Caco-2 (cell line): ENCODE measurements at regions not wholly inside any gene's neighbourhood (a gene's known extent, or its start where the extent isn't known, plus 50 kb on each side); places are given as distances from the start of the nearest gene placed in this dataset.

Experiments used
- BruUV-seq: library from RNA; stranded (reverse); fragments of 400-500 nt; replicated peaks from 2 replicates; lab custom pipeline; 2021; lab: Mats Ljungman, UMichigan
- CTCF ChIA-PET: fragments of 300-600 bp; sonication (Branson Sonifier 250); formaldehyde crosslinking; loops from one replicate; lab custom pipeline; 2022; ENCODE audit warnings: antibody characterized with exemption; lab: Charles Lee
- POLR2A ChIA-PET: fragments of 300-600 bp; sonication (Branson Sonifier 250); formaldehyde crosslinking; loops from one replicate; lab custom pipeline; 2022; ENCODE audit warnings: antibody characterized with exemption; lab: Charles Lee
- DNase-seq, 2 experiments: peaks; one replicate each; pipeline versions ENCODE4 v3.0.0 to v3.0.0-alpha.2; 2020 to 2022
- H3K27me3 ChIP-seq: replicated peaks from 2 replicates; pipeline ENCODE4 v1.6.0; 2011; ENCODE audit warnings: low read length; ENCODE audit not compliant: control insufficient read depth, insufficient read depth
- H3K36me3 ChIP-seq: 2 replicates; pipeline ENCODE4 v1.5.1; 2011; ENCODE audit warnings: low read length; ENCODE audit not compliant: control insufficient read depth, insufficient read depth
- H3K4me1 ChIP-seq: fragments of 250-450 bp; sonication (Bioruptor Pico); 2 replicates; pipeline ENCODE4 v1.5.1; 2020; ENCODE audit warnings: mild to moderate bottlenecking
- H3K4me3 ChIP-seq: 2 replicates; pipeline ENCODE4 v1.5.1; 2011; ENCODE audit warnings: low read depth, mild to moderate bottlenecking, control low read depth, low read length
- H3K9me3 ChIP-seq: fragments of 250-450 bp; sonication (Bioruptor Pico); 2 replicates; pipeline ENCODE4 v1.5.1; 2020; ENCODE audit warnings: mild to moderate bottlenecking, moderate library complexity
- H3K27ac Mint-ChIP-seq: one replicate; pipeline ENCODE4 v1.8.0; 2022; ENCODE audit warnings: mixed read lengths; ENCODE audit not compliant: unreplicated experiment
- H3K27me3 Mint-ChIP-seq: one replicate; pipeline ENCODE4 v1.8.0; 2022; ENCODE audit warnings: mixed read lengths; ENCODE audit not compliant: insufficient read depth, unreplicated experiment
- H3K36me3 Mint-ChIP-seq: one replicate; pipeline ENCODE4 v1.8.0; 2022; ENCODE audit warnings: mild to moderate bottlenecking, mixed read lengths; ENCODE audit not compliant: insufficient read depth, unreplicated experiment
- H3K4me1 Mint-ChIP-seq: one replicate; pipeline ENCODE4 v1.8.0; 2022; ENCODE audit warnings: low read depth, mixed read lengths; ENCODE audit not compliant: unreplicated experiment
- H3K4me3 Mint-ChIP-seq: one replicate; pipeline ENCODE4 v1.8.0; 2022; ENCODE audit warnings: mild to moderate bottlenecking, moderate library complexity, mixed read lengths; ENCODE audit not compliant: unreplicated experiment
- H3K9me3 Mint-ChIP-seq: one replicate; pipeline ENCODE4 v1.8.0; 2022; ENCODE audit warnings: mixed read lengths; ENCODE audit not compliant: unreplicated experiment
- CTCF ChIP-seq, 2 experiments: fragments of 200-600 bp in 1 of 2; IDR thresholded peaks; 1 replicate in 1 of 2; 2 replicates in 1 of 2; pipeline versions ENCODE4 v1.5.1 to v1.8.0; 2011 to 2022; ENCODE audit warnings: antibody characterized with exemption in 1 of 2, control low read depth in 1 of 2, inconsistent platforms in 1 of 2, low read depth in 1 of 2, low read length in 1 of 2, mild to moderate bottlenecking in 1 of 2, moderate library complexity in 1 of 2; ENCODE audit not compliant: insufficient read depth in 1 of 2, severe bottlenecking in 1 of 2, unreplicated experiment in 1 of 2
- intact Hi-C: fragments of 100-400 bp; cut with micrococcal nuclease; formaldehyde crosslinking; loops from one replicate; pipeline ENCODE4 v1.10.0; 2022; ENCODE audit not compliant: unreplicated experiment

GRCh38 chr9:87250205-87250604 lies 247.5 kb upstream of the DAPK1 start:
- H3K4me1 Mint-ChIP-seq, result peaks cover 5% of the 10 kb centered on the region
- peaks cover 4% of the 10 kb centered on the region; the same call in 1 of the 2 replicates for H3K4me1 ChIP-seq
- H3K9me3 ChIP-seq, result no peaks in the 10 kb centered on the region
- TF ChIP-seq CTCF (IDR thresholded peaks at IDR 0.05; ENCODE audit: insufficient read depth in 1 of 2, low read depth in 1 of 2, low read length in 1 of 2, severe bottlenecking in 1 of 2, unreplicated experiment in 1 of 2), result no peak
- H3K9me3 Mint-ChIP-seq, result no peaks in the 10 kb centered on the region
- H3K4me3 Mint-ChIP-seq, result no peak overlapping the region
- no peaks in the 10 kb centered on the region for H3K36me3 ChIP-seq
- H3K27me3 ChIP-seq, result no peaks in the 10 kb centered on the region
- POLR2A ChIA-PET, result no interaction called here
- no peaks in the 10 kb centered on the region for H3K27me3 Mint-ChIP-seq
- no peak for DNase-seq
- CTCF ChIA-PET, result no interaction called here
- no peak overlapping the region for H3K27ac Mint-ChIP-seq
- no TSS peak for BruUV-seq
- intact Hi-C loops, result no loop called here
- H3K36me3 Mint-ChIP-seq, result no peaks in the 10 kb centered on the region
- no peak overlapping the region for H3K4me3 ChIP-seq

DNA sequence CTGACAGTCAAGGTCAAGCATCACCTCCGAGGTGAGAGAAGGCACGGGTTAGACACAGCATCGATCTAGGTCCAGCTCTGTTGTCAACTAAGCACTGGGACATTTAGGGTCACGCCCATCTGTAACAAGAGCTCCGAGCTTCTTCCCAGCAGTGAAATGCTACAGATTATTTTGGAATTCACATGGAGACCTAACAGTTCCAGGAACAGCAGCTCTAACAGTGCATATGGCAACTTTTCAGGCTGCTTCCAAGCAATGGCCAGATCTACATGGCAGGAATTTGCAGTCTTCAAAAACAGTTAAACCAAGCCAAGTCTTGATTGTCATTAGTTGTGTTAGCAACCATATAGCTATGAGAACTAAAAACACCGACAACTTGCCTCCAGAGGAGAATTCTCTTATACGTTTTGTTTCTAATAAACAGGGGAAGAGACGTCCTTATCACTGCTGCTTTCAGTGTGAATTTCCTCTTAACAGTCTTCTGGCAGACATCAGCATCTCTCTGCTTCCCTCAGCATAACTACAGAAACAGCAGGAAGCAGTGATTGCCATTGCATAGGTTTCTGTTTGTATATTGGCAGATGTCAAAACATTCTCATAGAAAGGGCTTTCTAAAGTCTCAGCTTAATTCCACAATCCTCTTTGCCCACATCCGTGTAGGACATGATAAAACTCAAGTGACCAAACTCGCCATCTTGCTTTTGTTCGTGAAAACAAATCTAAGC lies 242.1 kb upstream of the DAPK1 start:
- Histone ChIP-seq H3K36me3 (no peaks in the 10 kb centered on the region), H3K4me1 (no peaks in the 10 kb centered on the region), H3K27me3 (no peaks in the 10 kb centered on the region), H3K9me3 (no peaks in the 10 kb centered on the region), H3K4me3 (no peak overlapping the region)
- intact Hi-C loops, result no loop called here
- H3K9me3 Mint-ChIP-seq, result no peaks in the 10 kb centered on the region
- no TSS peak for BruUV-seq
- H3K4me1 Mint-ChIP-seq, result no peaks in the 10 kb centered on the region
- no peak overlapping the region for H3K4me3 Mint-ChIP-seq
- ChIA-PET CTCF (no interaction called here), POLR2A (no interaction called here)
- H3K27me3 Mint-ChIP-seq, result peaks cover 3% of the 10 kb centered on the region
- H3K27ac Mint-ChIP-seq, result no peak overlapping the region
- no peaks in the 10 kb centered on the region for H3K36me3 Mint-ChIP-seq
- TF ChIP-seq CTCF (IDR thresholded peaks at IDR 0.05; ENCODE audit: insufficient read depth in 1 of 2, low read depth in 1 of 2, low read length in 1 of 2, severe bottlenecking in 1 of 2, unreplicated experiment in 1 of 2), result no peak
- no peak for DNase-seq

DNA sequence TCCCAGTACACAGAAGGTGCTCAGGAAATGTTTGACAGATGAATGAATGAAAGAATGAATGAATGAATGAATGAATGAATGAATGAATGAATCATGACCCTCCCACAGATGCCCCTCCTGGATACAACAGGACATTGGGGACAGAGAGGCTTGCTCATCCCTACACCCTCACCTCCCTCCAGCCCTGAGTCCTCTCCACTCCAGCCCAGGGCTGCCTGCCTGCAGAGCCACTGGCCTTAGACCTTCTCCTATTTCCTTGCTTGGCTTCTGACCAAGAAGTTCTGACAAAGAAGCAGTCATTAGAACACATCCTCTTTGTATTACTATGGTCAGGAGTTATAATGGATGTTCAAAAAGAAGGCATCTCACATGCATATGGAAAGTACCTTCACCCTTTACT lies 240.7 kb upstream of the DAPK1 start:
- Mint-ChIP-seq H3K27ac (no peak overlapping the region), H3K4me3 (no peak overlapping the region), H3K4me1 (no peaks in the 10 kb centered on the region), H3K27me3 (peaks cover 3% of the 10 kb centered on the region), H3K36me3 (no peaks in the 10 kb centered on the region), H3K9me3 (no peaks in the 10 kb centered on the region)
- no peaks in the 10 kb centered on the region for H3K36me3 ChIP-seq
- BruUV-seq, result no TSS peak
- intact Hi-C loops, result no loop called here
- ChIA-PET POLR2A (no interaction called here), CTCF (no interaction called here)
- H3K4me1 ChIP-seq, result no peaks in the 10 kb centered on the region
- no peak for DNase-seq
- no peak overlapping the region for H3K4me3 ChIP-seq
- no peaks in the 10 kb centered on the region for H3K27me3 ChIP-seq
- H3K9me3 ChIP-seq, result no peaks in the 10 kb centered on the region
- TF ChIP-seq CTCF (IDR thresholded peaks at IDR 0.05; ENCODE audit: insufficient read depth in 1 of 2, low read depth in 1 of 2, low read length in 1 of 2, severe bottlenecking in 1 of 2, unreplicated experiment in 1 of 2), result no peak
